H9 (cell line): ENCODE measurements at regions not wholly inside any gene's neighbourhood (a gene's known extent, or its start where the extent isn't known, plus 50 kb on each side); places are given as distances from the start of the nearest gene placed in this dataset.

ENCODE experiments used
- DNase-seq: peaks from one replicate; pipeline ENCODE4 v3.0.0-alpha.2; 2017
- H2AFZ ChIP-seq: one replicate; pipeline ENCODE4 v1.6.1; 2013; ENCODE audit warnings: mild to moderate bottlenecking, low read length, control low read depth, moderate library complexity
- H2AK5ac ChIP-seq: 2 replicates; pipeline ENCODE4 v1.6.1; 2013; ENCODE audit warnings: low read length, control low read depth, mixed read lengths; ENCODE audit not compliant: insufficient read length
- H2BK120ac ChIP-seq: one replicate; pipeline ENCODE4 v1.6.1; 2013; ENCODE audit warnings: low read depth, mild to moderate bottlenecking, low read length, control low read depth, inconsistent platforms; ENCODE audit not compliant: poor library complexity, severe bottlenecking
- H2BK12ac ChIP-seq: 2 replicates; pipeline ENCODE4 v1.6.1; 2013; ENCODE audit warnings: low read length, control low read depth, mixed read lengths, low read depth; ENCODE audit not compliant: insufficient read length
- H2BK15ac ChIP-seq: 2 replicates; pipeline ENCODE4 v1.6.1; 2013; ENCODE audit warnings: low read depth, low read length, control low read depth
- H2BK20ac ChIP-seq: one replicate; pipeline ENCODE4 v1.6.1; 2013; ENCODE audit warnings: low read depth, mild to moderate bottlenecking, low read length, control low read depth, inconsistent platforms; ENCODE audit not compliant: poor library complexity, severe bottlenecking
- H2BK5ac ChIP-seq: 2 replicates; pipeline ENCODE4 v1.6.1; 2013; ENCODE audit warnings: low read length, control low read depth, mixed read lengths; ENCODE audit not compliant: insufficient read length
- H3K14ac ChIP-seq: 2 replicates; pipeline ENCODE4 v1.6.1; 2013; ENCODE audit warnings: low read length, control low read depth; ENCODE audit not compliant: insufficient read depth
- H3K18ac ChIP-seq: 2 replicates; pipeline ENCODE4 v1.6.1; 2013; ENCODE audit warnings: low read depth, mild to moderate bottlenecking, mixed read lengths, low read length, control low read depth; ENCODE audit not compliant: insufficient read length
- H3K23ac ChIP-seq: 2 replicates; pipeline ENCODE4 v1.6.1; 2013; ENCODE audit warnings: low read length, control low read depth, mixed read lengths, low read depth; ENCODE audit not compliant: insufficient read length
- H3K23me2 ChIP-seq: 2 replicates; pipeline ENCODE4 v1.6.1; 2013; ENCODE audit warnings: low read depth, mild to moderate bottlenecking, mixed read lengths, low read length, control low read depth; ENCODE audit not compliant: insufficient read length, poor library complexity, severe bottlenecking
- H3K27ac ChIP-seq: 2 replicates; pipeline ENCODE4 v1.5.1; 2013; ENCODE audit warnings: low read length, control low read depth, mixed read lengths, low read depth; ENCODE audit not compliant: insufficient read length
- H3K27me3 ChIP-seq: 2 replicates; pipeline ENCODE4 v1.6.1; 2013; ENCODE audit warnings: low read length, control low read depth, inconsistent platforms; ENCODE audit not compliant: insufficient read depth
- H3K4ac ChIP-seq: 2 replicates; pipeline ENCODE4 v1.6.1; 2013; ENCODE audit warnings: low read depth, mild to moderate bottlenecking, control low read depth, inconsistent platforms, low read length, moderate library complexity
- H3K4me1 ChIP-seq: 2 replicates; pipeline ENCODE4 v1.6.1; 2013; ENCODE audit warnings: low read length, control low read depth, inconsistent platforms; ENCODE audit not compliant: insufficient read depth
- H3K4me2 ChIP-seq: 2 replicates; pipeline ENCODE4 v1.6.1; 2013; ENCODE audit warnings: low read length, control low read depth, mixed read lengths; ENCODE audit not compliant: insufficient read length, insufficient read depth
- H3K56ac ChIP-seq: 2 replicates; pipeline ENCODE4 v1.6.1; 2013; ENCODE audit warnings: low read depth, mild to moderate bottlenecking, mixed read lengths, low read length, control low read depth; ENCODE audit not compliant: insufficient read length
- H3K79me1 ChIP-seq: 2 replicates; pipeline ENCODE4 v1.6.1; 2013; ENCODE audit warnings: low read depth, mild to moderate bottlenecking, moderate library complexity, low read length, control low read depth, inconsistent platforms; ENCODE audit not compliant: insufficient read depth, poor library complexity, severe bottlenecking
- H3K79me2 ChIP-seq: 2 replicates; pipeline ENCODE4 v1.6.1; 2013; ENCODE audit warnings: low read length, control low read depth, inconsistent platforms; ENCODE audit not compliant: insufficient read depth
- H3K9ac ChIP-seq: 2 replicates; pipeline ENCODE4 v1.6.1; 2013; ENCODE audit warnings: low read length, control low read depth, mixed read lengths; ENCODE audit not compliant: insufficient read length; ENCODE audit errors: extremely low read depth
- H3K9me3 ChIP-seq: one replicate; pipeline ENCODE4 v1.6.1; 2013; ENCODE audit warnings: low read depth, low read length, inconsistent platforms; ENCODE audit not compliant: control insufficient read depth
- H3T11ph ChIP-seq: one replicate; pipeline ENCODE4 v1.6.1; 2013; ENCODE audit warnings: mild to moderate bottlenecking, low read length, control low read depth, inconsistent platforms
- H4K20me1 ChIP-seq: one replicate; pipeline ENCODE4 v1.6.1; 2013; ENCODE audit not compliant: control insufficient read depth, insufficient read length, insufficient read depth
- H4K5ac ChIP-seq: 2 replicates; pipeline ENCODE4 v1.6.1; 2013; ENCODE audit warnings: low read depth, mild to moderate bottlenecking, mixed read lengths, low read length, control low read depth; ENCODE audit not compliant: insufficient read length
- H4K8ac ChIP-seq: replicated peaks from 2 replicates; pipeline ENCODE4 v1.6.1; 2013; ENCODE audit warnings: low read length, control low read depth, mixed read lengths, low read depth; ENCODE audit not compliant: insufficient read length
- H4K91ac ChIP-seq: 2 replicates; pipeline ENCODE4 v1.6.1; 2013; ENCODE audit warnings: low read depth, mild to moderate bottlenecking, moderate library complexity, mixed read lengths, low read length, control low read depth; ENCODE audit not compliant: insufficient read length
- H3K27ac Mint-ChIP-seq, 3 experiments: 2 replicates in 2 of 3; 3 replicates in 1 of 3; pipeline ENCODE4 v1.8.0; 2020 to 2021; ENCODE audit warnings: mixed read lengths in 3 of 3, mild to moderate bottlenecking in 1 of 3, moderate library complexity in 1 of 3
- H3K27me3 Mint-ChIP-seq: 2 replicates; pipeline ENCODE4 v1.8.0; 2021; ENCODE audit warnings: low read depth, mild to moderate bottlenecking, moderate library complexity, mixed read lengths
- H3K36me3 Mint-ChIP-seq, 3 experiments: 2 replicates in 2 of 3; 3 replicates in 1 of 3; pipeline ENCODE4 v1.8.0; 2020 to 2021; ENCODE audit warnings: low read depth in 3 of 3, mixed read lengths in 3 of 3; ENCODE audit not compliant: insufficient read depth in 1 of 3
- H3K4me1 Mint-ChIP-seq, 2 experiments: 2 replicates each; pipeline ENCODE4 v1.8.0; 2020; ENCODE audit warnings: mixed read lengths in 2 of 2
- H3K4me3 Mint-ChIP-seq, 2 experiments: 2 replicates in 1 of 2; 3 replicates in 1 of 2; pipeline ENCODE4 v1.8.0; 2020 to 2021; ENCODE audit warnings: mild to moderate bottlenecking in 2 of 2, mixed read lengths in 2 of 2, moderate library complexity in 1 of 2
- H3K9me3 Mint-ChIP-seq, 2 experiments: 2 replicates in 1 of 2; 3 replicates in 1 of 2; pipeline ENCODE4 v1.8.0; 2020; ENCODE audit warnings: mild to moderate bottlenecking in 2 of 2, mixed read lengths in 2 of 2, moderate library complexity in 1 of 2
- CTCF ChIP-seq: fragments of 200-600 bp; sonication (generic); conservative IDR thresholded peaks from 3 replicates; pipeline ENCODE4 v1.8.0; 2021; ENCODE audit warnings: antibody characterized with exemption, mild to moderate bottlenecking
- WGBS: extraction: QIAGEN DNeasy Blood & Tissue Kit; methylation state at CpG from one replicate; pipeline ENCODE4 v1.1.7; 2013; ENCODE audit warnings: missing lambda C conversion rate, low lambda C conversion rate, mixed read lengths; ENCODE audit not compliant: insufficient read length; ENCODE audit errors: extremely low coverage; 5-methylcytosine and 5-hydroxymethylcytosine counted together

- Histone ChIP-seq H2AFZ (no peak overlapping the region), H3K23me2 (no peaks in the 10 kb centered on the region), H3T11ph (no peak overlapping the region), H3K4ac (no peak overlapping the region), H3K23ac (no peak overlapping the region), H3K14ac (no peak overlapping the region), H2BK12ac (no peak overlapping the region), H3K27me3 (no peaks in the 10 kb centered on the region), H4K5ac (no peak overlapping the region), H2BK120ac (no peak overlapping the region), H2BK5ac (no peak overlapping the region), H2AK5ac (no peak overlapping the region), H3K79me2 (no peaks in the 10 kb centered on the region), H3K9me3 (no peaks in the 10 kb centered on the region), H3K4me2 (no peak overlapping the region), H3K9ac (no peak overlapping the region), H3K79me1 (no peaks in the 10 kb centered on the region), H3K56ac (no peak overlapping the region), H3K27ac (no peak overlapping the region), H2BK15ac (no peak overlapping the region), H2BK20ac (no peak overlapping the region), H4K91ac (no peak overlapping the region), H3K4me1 (no peaks in the 10 kb centered on the region), H3K18ac (no peak overlapping the region), H4K8ac (no peak overlapping the region), H4K20me1 (no peaks in the 10 kb centered on the region)
- WGBS: no CpG with 5 or more reads among the region's 15 CpGs
- peaks cover 10% of the 10 kb centered on the region for H3K27me3 Mint-ChIP-seq
- H3K4me1 Mint-ChIP-seq: peaks cover 7 to 14% of the 10 kb centered on the region in 2 experiments
- peaks cover 0 to 5% (median 4%) of the 10 kb centered on the region in 3 experiments; a peak in 5 of 7 replicates for H3K36me3 Mint-ChIP-seq
- H3K4me3 Mint-ChIP-seq: no peak overlapping the region
- H3K27ac Mint-ChIP-seq: peak overlapping the region in 2 of 3 experiments; percentile 23 to 47; a peak in 4 of 7 replicates
- no peak for DNase-seq
- H3K9me3 Mint-ChIP-seq: peaks cover 5 to 8% of the 10 kb centered on the region in 2 experiments
- no peak for TF ChIP-seq CTCF
These were observed 119.7 kb upstream of the C1orf174 start for GRCh38 chr1:4019606-4020331.
